Ascending aorta (tissue), 2 donors: ENCODE measurements at regions not wholly inside any gene's neighbourhood (a gene's known extent, or its start where the extent isn't known, plus 50 kb on each side); places are given as distances from the start of the nearest gene placed in this dataset.

ENCODE experiments used
- DNase-seq, 2 donors: peaks; one replicate each; pipeline ENCODE4 v3.0.0-alpha.2; 2019; ENCODE audit warnings: low spot score in 2 of 2
- H3K27ac ChIP-seq, 2 donors: fragments of 200-600 bp; sonication (generic); one replicate each; pipeline ENCODE4 v1.5.1; 2016 to 2017; ENCODE audit warnings: mild to moderate bottlenecking in 1 of 2
- H3K27me3 ChIP-seq: fragments of 200-600 bp; sonication (generic); one replicate; pipeline ENCODE4 v1.5.1; 2017
- H3K36me3 ChIP-seq, 2 donors: fragments of 200-600 bp; sonication (generic); one replicate each; pipeline ENCODE4 v1.5.1; 2016
- H3K4me1 ChIP-seq, 2 donors: fragments of 200-600 bp; sonication (generic); one replicate each; pipeline ENCODE4 v1.5.1; 2016 to 2017; ENCODE audit warnings: mild to moderate bottlenecking in 1 of 2
- H3K4me3 ChIP-seq, 2 donors: fragments of 200-600 bp; sonication (generic); one replicate each; pipeline ENCODE4 v1.5.1; 2016 to 2017; ENCODE audit warnings: mild to moderate bottlenecking in 1 of 2
- H3K9me3 ChIP-seq, 2 donors: fragments of 200-600 bp; sonication (generic); one replicate each; pipeline ENCODE4 v1.5.1; 2016
- intact Hi-C: fragments of 100-400 bp; cut with DNase I; formaldehyde crosslinking; loops from one replicate; pipeline ENCODE4 v1.15.1; 2023
- TF ChIP-seq, protein P1 (sequence below), 3 experiments: fragments of 200-600 bp in 2 of 3; fragments of 450-650 bp in 1 of 3; sonication (generic) in 2 of 3; IDR thresholded peaks; one replicate each; pipeline ENCODE4 v1.5.1; 2016 to 2019; ENCODE audit warnings: antibody characterized with exemption in 3 of 3, mild to moderate bottlenecking in 1 of 3, moderate library complexity in 1 of 3

- no peak for DNase-seq
- H3K27ac ChIP-seq = no peak overlapping the region
- intact Hi-C loops = no loop called here
- no peak overlapping the region for H3K4me3 ChIP-seq
- H3K36me3 ChIP-seq = no peaks in the 10 kb centered on the region
- no peaks in the 10 kb centered on the region for H3K9me3 ChIP-seq
- H3K27me3 ChIP-seq = no peaks in the 10 kb centered on the region
- no peaks in the 10 kb centered on the region for H3K4me1 ChIP-seq
- TF ChIP-seq, protein P1, sequence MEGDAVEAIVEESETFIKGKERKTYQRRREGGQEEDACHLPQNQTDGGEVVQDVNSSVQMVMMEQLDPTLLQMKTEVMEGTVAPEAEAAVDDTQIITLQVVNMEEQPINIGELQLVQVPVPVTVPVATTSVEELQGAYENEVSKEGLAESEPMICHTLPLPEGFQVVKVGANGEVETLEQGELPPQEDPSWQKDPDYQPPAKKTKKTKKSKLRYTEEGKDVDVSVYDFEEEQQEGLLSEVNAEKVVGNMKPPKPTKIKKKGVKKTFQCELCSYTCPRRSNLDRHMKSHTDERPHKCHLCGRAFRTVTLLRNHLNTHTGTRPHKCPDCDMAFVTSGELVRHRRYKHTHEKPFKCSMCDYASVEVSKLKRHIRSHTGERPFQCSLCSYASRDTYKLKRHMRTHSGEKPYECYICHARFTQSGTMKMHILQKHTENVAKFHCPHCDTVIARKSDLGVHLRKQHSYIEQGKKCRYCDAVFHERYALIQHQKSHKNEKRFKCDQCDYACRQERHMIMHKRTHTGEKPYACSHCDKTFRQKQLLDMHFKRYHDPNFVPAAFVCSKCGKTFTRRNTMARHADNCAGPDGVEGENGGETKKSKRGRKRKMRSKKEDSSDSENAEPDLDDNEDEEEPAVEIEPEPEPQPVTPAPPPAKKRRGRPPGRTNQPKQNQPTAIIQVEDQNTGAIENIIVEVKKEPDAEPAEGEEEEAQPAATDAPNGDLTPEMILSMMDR (IDR thresholded peaks at IDR 0.05) = no peak
Measured at GRCh38 chr10:132136689-132137088, 50.1 kb upstream of the DPYSL4 start.
